Lower leg skin (tissue), 4 donors: ENCODE measurements at regions not wholly inside any gene's neighbourhood (a gene's known extent, or its start where the extent isn't known, plus 50 kb on each side); places are given as distances from the start of the nearest gene placed in this dataset.

Experiments used
- DNase-seq, 2 donors: peaks; one replicate each; pipeline ENCODE4 v3.0.0-alpha.2; 2019; ENCODE audit warnings: low spot score in 2 of 2
- H3K4me3 ChIP-seq: fragments of 200-600 bp; sonication (generic); 2 replicates; pipeline ENCODE4 v1.5.1; 2017; ENCODE audit warnings: mild to moderate bottlenecking, low read depth; ENCODE audit not compliant: poor library complexity, severe bottlenecking
- CTCF ChIP-seq, 3 donors: fragments of 450-650 bp; IDR thresholded peaks; one replicate each; pipeline ENCODE4 v1.5.1; 2016; ENCODE audit warnings: antibody characterized with exemption in 3 of 3, mild to moderate bottlenecking in 3 of 3, moderate library complexity in 2 of 3
- POLR2A ChIP-seq, 2 donors: fragments of 450-650 bp; IDR thresholded peaks; one replicate each; pipeline ENCODE4 v1.6.1; 2016 to 2017; ENCODE audit warnings: antibody characterized with exemption in 2 of 2, mild to moderate bottlenecking in 1 of 2, moderate library complexity in 1 of 2
- WGBS, 2 donors: methylation state at CpG; one replicate each; pipeline ENCODE4 v1.1.5; 2018; 5-methylcytosine and 5-hydroxymethylcytosine counted together
- intact Hi-C: fragments of 100-400 bp; cut with DNase I; formaldehyde crosslinking; loops from one replicate; pipeline ENCODE4 v1.15.0; 2023; ENCODE audit warnings: low total_unique reads

- WGBS, 2 donors = 91 to 98% methylated on average over 8 to 9 of the region's 9 CpGs
- DNase-seq = peak in 1 of 2 donors; percentile 81
- H3K4me3 ChIP-seq = no peak overlapping the region
- TF ChIP-seq POLR2A (IDR thresholded peaks at IDR 0.05) = no peak
- no peak for TF ChIP-seq CTCF (IDR thresholded peaks at IDR 0.05)
- intact Hi-C loops = no loop called here
Observed at GRCh38 chr14:104249089-104249488, 110.7 kb downstream of the KIF26A start.

- 88 to 93% methylated on average over 3 to 5 of the region's 5 CpGs for WGBS, 2 donors
- DNase-seq = peak in 1 of 2 donors; percentile 78
- intact Hi-C loops = no loop called here
- TF ChIP-seq CTCF (IDR thresholded peaks at IDR 0.05) (no peak), POLR2A (IDR thresholded peaks at IDR 0.05) (no peak)
- no peak overlapping the region for H3K4me3 ChIP-seq
Observed at GRCh38 chr14:104249706-104250105, 111.3 kb downstream of the KIF26A start.

- H3K4me3 ChIP-seq = no peak overlapping the region
- no peak for DNase-seq
- intact Hi-C loops = no loop called here
- WGBS, 2 donors = 91 to 98% methylated on average over 7 of the region's 8 CpGs
- TF ChIP-seq CTCF (IDR thresholded peaks at IDR 0.05) (no peak), POLR2A (IDR thresholded peaks at IDR 0.05) (no peak)
Observed at GRCh38 chr14:104250175-104250574, 111.8 kb downstream of the KIF26A start.

GRCh38 chr14:104252256-104253215 lies 114.1 kb downstream of the KIF26A start:
- intact Hi-C loops = no loop called here
- WGBS, 2 donors = 76 to 84% methylated on average over 18 to 22 of the region's 22 CpGs
- TF ChIP-seq POLR2A (IDR thresholded peaks at IDR 0.05) (no peak), CTCF (IDR thresholded peaks at IDR 0.05) (no peak)
- peak in 1 of 2 donors; percentile 61 for DNase-seq
- no peak overlapping the region for H3K4me3 ChIP-seq

GRCh38 chr14:104253223-104253822 lies 114.9 kb downstream of the KIF26A start:
- intact Hi-C loops = no loop called here
- 73 to 75% methylated on average over 13 to 18 of the region's 19 CpGs for WGBS, 2 donors
- no peak overlapping the region for H3K4me3 ChIP-seq
- DNase-seq = no peak
- no peak for TF ChIP-seq POLR2A (IDR thresholded peaks at IDR 0.05)
- no peak for TF ChIP-seq CTCF (IDR thresholded peaks at IDR 0.05)
